Esophagus squamous epithelium (tissue), 4 donors: ENCODE measurements at regions not wholly inside any gene's neighbourhood (a gene's known extent, or its start where the extent isn't known, plus 50 kb on each side); places are given as distances from the start of the nearest gene placed in this dataset.

Experiments
- CTCF ChIP-seq, 6 experiments: fragments of 450-650 bp in 4 of 6; fragments of 200-600 bp in 2 of 6; sonication (generic) in 2 of 6; IDR thresholded peaks; one replicate each; pipeline ENCODE4 v1.5.1; 2016 to 2019; ENCODE audit warnings: antibody characterized with exemption in 6 of 6, mild to moderate bottlenecking in 4 of 6, moderate library complexity in 4 of 6
- POLR2A ChIP-seq, 4 donors: fragments of 450-650 bp; IDR thresholded peaks; one replicate each; pipeline ENCODE4 v1.6.1; 2017; ENCODE audit warnings: antibody characterized with exemption in 4 of 4, mild to moderate bottlenecking in 4 of 4, moderate library complexity in 3 of 4

- TF ChIP-seq CTCF (IDR thresholded peaks at IDR 0.05) (no peak), POLR2A (IDR thresholded peaks at IDR 0.05) (no peak)
These were observed 421.1 kb downstream of the VRK1 start for GRCh38 chr14:97218274-97218673.
